Left kidney (tissue), 1 donor: ENCODE measurements at regions not wholly inside any gene's neighbourhood (a gene's known extent, or its start where the extent isn't known, plus 50 kb on each side); places are given as distances from the start of the nearest gene placed in this dataset.

Experiments
- DNase-seq: peaks from one replicate; pipeline ENCODE4 v3.0.0-alpha.2; 2013

- no peak for DNase-seq
Observed at GRCh38 chr18:67581178-67581577, 64.7 kb upstream of the DSEL start.

- no peak for DNase-seq
Observed at GRCh38 chr18:67577386-67577785, 60.9 kb upstream of the DSEL start.

GRCh38 chr18:67574749-67575148 lies 58.2 kb upstream of the DSEL start:
- no peak for DNase-seq

- DNase-seq, result no peak
Observed at GRCh38 chr18:67568166-67568565, 51.6 kb upstream of the DSEL start.
